ENCODE measurements at regions not wholly inside any gene's neighbourhood (a gene's known extent, or its start where the extent isn't known, plus 50 kb on each side); places are given as distances from the start of the nearest gene placed in this dataset.
"Not testable (repeated sequence)": the region's sequence is repeated elsewhere in the genome, so short reads cannot be mapped to it uniquely, and the experiment has no call there.

GRCh38 chr4:67037504-67038227 is 507.6 kb downstream of the CENPC start:
- no peak for DNase-seq (ENCODE audit: low read depth)

GRCh38 chr4:67036791-67037190 is 508.5 kb downstream of the CENPC start:
- DNase-seq (ENCODE audit: low read depth) = no peak

GRCh38 chr4:67035986-67036385 is 509.3 kb downstream of the CENPC start:
- DNase-seq (ENCODE audit: low read depth) = no peak

GRCh38 chr4:67035501-67035900 is 509.8 kb downstream of the CENPC start:
- no peak for DNase-seq (ENCODE audit: low read depth)

- DNase-seq (ENCODE audit: low read depth) = no peak
Measured at GRCh38 chr4:67030636-67031035, 514.7 kb downstream of the CENPC start.

GRCh38 chr4:67020438-67020797 is 524.9 kb downstream of the CENPC start:
- no peak for DNase-seq (ENCODE audit: low read depth)

- no peak for DNase-seq (ENCODE audit: low read depth)
Measured at GRCh38 chr4:67019686-67020437, 525.4 kb downstream of the CENPC start.

- no peak for DNase-seq (ENCODE audit: low read depth)
Measured at GRCh38 chr4:67014592-67014991, 530.7 kb downstream of the CENPC start.

- DNase-seq (ENCODE audit: low read depth) = no peak
Measured at GRCh38 chr4:67006791-67007190, 538.5 kb downstream of the CENPC start.

GRCh38 chr4:66991521-66991920 is 553.8 kb downstream of the CENPC start:
- no peak for DNase-seq (ENCODE audit: low read depth)

GRCh38 chr4:66974665-66975064 is 570.6 kb downstream of the CENPC start:
- no peak for DNase-seq (ENCODE audit: low read depth)

GRCh38 chr4:66972087-66972486 is 573.2 kb downstream of the CENPC start:
- DNase-seq (ENCODE audit: low read depth) = no peak

GRCh38 chr4:66964467-66964866 is 580.8 kb downstream of the CENPC start:
- DNase-seq (ENCODE audit: low read depth) = no peak

- no peak for DNase-seq (ENCODE audit: low read depth)
Measured at GRCh38 chr4:66963084-66963483, 582.2 kb downstream of the CENPC start.

- DNase-seq (ENCODE audit: low read depth) = no peak
Measured at GRCh38 chr4:66959207-66959606, 586.1 kb downstream of the CENPC start.

- no peak for DNase-seq (ENCODE audit: low read depth)
Measured at GRCh38 chr4:66956852-66957251, 588.5 kb downstream of the CENPC start.

- no peak for DNase-seq (ENCODE audit: low read depth)
Measured at GRCh38 chr4:66956426-66956825, 588.9 kb downstream of the CENPC start.

- no peak for DNase-seq (ENCODE audit: low read depth)
Measured at GRCh38 chr4:66955784-66956183, 589.5 kb downstream of the CENPC start.

- DNase-seq (ENCODE audit: low read depth) = no peak
Measured at GRCh38 chr4:66949419-66949818, 595.9 kb downstream of the CENPC start.

GRCh38 chr4:66946761-66947160 is 598.5 kb downstream of the CENPC start:
- no peak for DNase-seq (ENCODE audit: low read depth)

- DNase-seq (ENCODE audit: low read depth) = no peak
Measured at GRCh38 chr4:66943112-66943511, 602.2 kb downstream of the CENPC start.

GRCh38 chr4:66931981-66932380 is 613.3 kb downstream of the CENPC start:
- not testable (repeated sequence) for DNase-seq (ENCODE audit: low read depth)

GRCh38 chr4:66930206-66930605 is 615.1 kb downstream of the CENPC start:
- DNase-seq (ENCODE audit: low read depth) = no peak

GRCh38 chr4:66929748-66930147 is 615.6 kb downstream of the CENPC start:
- no peak for DNase-seq (ENCODE audit: low read depth)
